ENCODE measurements at regions not wholly inside any gene's neighbourhood (a gene's known extent, or its start where the extent isn't known, plus 50 kb on each side); places are given as distances from the start of the nearest gene placed in this dataset.

GRCh38 chr13:87087741-87088140 is 583.4 kb upstream of the SLITRK5 start:
- TF ChIP-seq REST (IDR thresholded peaks at IDR 0.05; ENCODE audit: insufficient read depth in 1 of 2, low read depth in 2 of 2, low read length in 2 of 2) = no peak
- no peak for TF ChIP-seq TAF1 (IDR thresholded peaks at IDR 0.05; ENCODE audit: borderline replicate concordance, insufficient read depth, low read length)
- TF ChIP-seq POLR2AphosphoS5 (IDR thresholded peaks at IDR 0.05; ENCODE audit: low read depth, low read length) = no peak
- no peak for TF ChIP-seq SIN3A (IDR thresholded peaks at IDR 0.05; ENCODE audit: borderline replicate concordance, insufficient read depth, low read length)
